ENCODE measurements at regions not wholly inside any gene's neighbourhood (a gene's known extent, or its start where the extent isn't known, plus 50 kb on each side); places are given as distances from the start of the nearest gene placed in this dataset.

DNA sequence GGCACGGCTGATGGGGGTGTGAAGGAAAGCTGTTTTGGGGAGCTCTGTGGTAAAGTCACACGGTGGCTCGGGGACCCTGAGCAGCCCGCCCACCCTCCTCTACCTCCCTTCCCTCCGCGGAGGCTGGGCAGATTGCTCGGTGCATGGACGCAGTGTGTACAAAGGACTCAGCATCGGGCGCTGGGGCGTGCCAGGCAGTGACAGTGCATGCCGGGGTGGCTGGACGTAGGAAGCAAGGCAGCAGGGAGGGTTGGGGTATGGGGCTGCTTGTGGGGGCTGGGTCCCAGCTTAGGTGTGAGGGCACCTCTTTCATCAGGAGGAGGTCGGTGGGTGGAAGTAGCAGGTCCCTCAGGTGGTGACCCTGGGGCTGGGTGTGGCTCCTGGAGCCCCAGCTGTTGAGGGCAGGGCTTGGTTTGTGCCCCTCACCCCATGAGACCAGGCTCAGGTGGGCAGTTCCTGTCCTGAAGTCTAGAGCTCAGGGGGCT lies 159.9 kb upstream of the GSE1 start:
- Histone ChIP-seq H2AFZ (ENCODE audit: low read depth, low read length) (no peak overlapping the region), H3K9me3 (ENCODE audit: low read length) (no peaks in the 10 kb centered on the region), H3K9me2 (ENCODE audit: insufficient read depth, low read length) (no peaks in the 10 kb centered on the region), H3K9ac (ENCODE audit: low read length) (no peak overlapping the region), H3K36me3 (ENCODE audit: insufficient read depth, low read length) (no peaks in the 10 kb centered on the region), H3K27me3 (ENCODE audit: insufficient read depth, low read depth, low read length) (no peaks in the 10 kb centered on the region), H3K4me3 (ENCODE audit: low read length) (no peak overlapping the region), H3K4me2 (ENCODE audit: low read length) (no peak overlapping the region), H3F3A (ENCODE audit: insufficient read depth, low read length, poor library complexity, severe bottlenecking) (no peaks in the 10 kb centered on the region), H3K27ac (ENCODE audit: low read length) (no peak overlapping the region), H3K79me2 (replicated peaks; ENCODE audit: insufficient read depth, low read length) (no peaks in the 10 kb centered on the region), H4K20me1 (ENCODE audit: insufficient read depth) (no peaks in the 10 kb centered on the region)
- TF ChIP-seq SMC3 (conservative IDR thresholded peaks at IDR 0.05; ENCODE audit: poor library complexity) (no peak), EP300 (conservative IDR thresholded peaks at IDR 0.05; ENCODE audit: poor library complexity, severe bottlenecking) (no peak), EZH2 (IDR thresholded peaks at IDR 0.05; ENCODE audit: borderline replicate concordance, insufficient read depth, low read length, poor library complexity, severe bottlenecking) (no peak)
- TF ChIP-seq, protein P1, sequence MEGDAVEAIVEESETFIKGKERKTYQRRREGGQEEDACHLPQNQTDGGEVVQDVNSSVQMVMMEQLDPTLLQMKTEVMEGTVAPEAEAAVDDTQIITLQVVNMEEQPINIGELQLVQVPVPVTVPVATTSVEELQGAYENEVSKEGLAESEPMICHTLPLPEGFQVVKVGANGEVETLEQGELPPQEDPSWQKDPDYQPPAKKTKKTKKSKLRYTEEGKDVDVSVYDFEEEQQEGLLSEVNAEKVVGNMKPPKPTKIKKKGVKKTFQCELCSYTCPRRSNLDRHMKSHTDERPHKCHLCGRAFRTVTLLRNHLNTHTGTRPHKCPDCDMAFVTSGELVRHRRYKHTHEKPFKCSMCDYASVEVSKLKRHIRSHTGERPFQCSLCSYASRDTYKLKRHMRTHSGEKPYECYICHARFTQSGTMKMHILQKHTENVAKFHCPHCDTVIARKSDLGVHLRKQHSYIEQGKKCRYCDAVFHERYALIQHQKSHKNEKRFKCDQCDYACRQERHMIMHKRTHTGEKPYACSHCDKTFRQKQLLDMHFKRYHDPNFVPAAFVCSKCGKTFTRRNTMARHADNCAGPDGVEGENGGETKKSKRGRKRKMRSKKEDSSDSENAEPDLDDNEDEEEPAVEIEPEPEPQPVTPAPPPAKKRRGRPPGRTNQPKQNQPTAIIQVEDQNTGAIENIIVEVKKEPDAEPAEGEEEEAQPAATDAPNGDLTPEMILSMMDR (IDR thresholded peaks at IDR 0.05; ENCODE audit: poor library complexity, severe bottlenecking) = no peak

DNA sequence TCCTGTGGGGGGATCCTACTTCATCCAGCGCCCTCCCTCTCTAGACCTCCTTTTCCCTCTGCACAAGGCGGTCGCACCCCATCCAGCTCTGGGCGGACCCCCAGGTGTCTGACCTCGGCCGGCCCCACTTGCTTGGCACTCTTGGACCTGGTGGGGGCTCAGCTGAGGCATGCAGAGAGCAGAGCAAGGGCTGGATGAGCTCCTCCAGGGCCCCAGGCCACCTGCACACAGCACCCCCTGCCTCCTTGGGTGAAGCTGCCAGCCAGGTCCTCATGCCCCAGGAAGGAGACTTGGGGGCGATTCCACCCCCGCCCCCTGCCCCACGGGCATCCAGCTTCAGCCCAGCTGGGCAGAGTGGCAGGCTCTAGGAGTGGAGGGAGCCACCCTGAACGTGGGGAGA lies 159.4 kb upstream of the GSE1 start:
- H2AFZ ChIP-seq (ENCODE audit: low read depth, low read length) = no peak overlapping the region
- H3K27me3 ChIP-seq (ENCODE audit: insufficient read depth, low read depth, low read length) = no peaks in the 10 kb centered on the region
- H3K9ac ChIP-seq (ENCODE audit: low read length) = no peak overlapping the region
- H3F3A ChIP-seq (ENCODE audit: insufficient read depth, low read length, poor library complexity, severe bottlenecking) = no peaks in the 10 kb centered on the region
- no peak overlapping the region for H3K4me3 ChIP-seq (ENCODE audit: low read length)
- H3K79me2 ChIP-seq (replicated peaks; ENCODE audit: insufficient read depth, low read length) = no peaks in the 10 kb centered on the region
- no peak overlapping the region for H3K4me2 ChIP-seq (ENCODE audit: low read length)
- no peaks in the 10 kb centered on the region for H3K9me2 ChIP-seq (ENCODE audit: insufficient read depth, low read length)
- TF ChIP-seq TAF1 (IDR thresholded peaks at IDR 0.05; ENCODE audit: low read depth) (no peak), EZH2 (IDR thresholded peaks at IDR 0.05; ENCODE audit: borderline replicate concordance, insufficient read depth, low read length, poor library complexity, severe bottlenecking) (no peak), MXI1 (conservative IDR thresholded peaks at IDR 0.05; ENCODE audit: poor library complexity, severe bottlenecking) (no peak), RAD21 (conservative IDR thresholded peaks at IDR 0.05) (no peak)
- H3K27ac ChIP-seq (ENCODE audit: low read length) = no peak overlapping the region
- no peaks in the 10 kb centered on the region for H4K20me1 ChIP-seq (ENCODE audit: insufficient read depth)
- H3K36me3 ChIP-seq (ENCODE audit: insufficient read depth, low read length) = no peaks in the 10 kb centered on the region
- H3K9me3 ChIP-seq (ENCODE audit: low read length) = no peaks in the 10 kb centered on the region

DNA sequence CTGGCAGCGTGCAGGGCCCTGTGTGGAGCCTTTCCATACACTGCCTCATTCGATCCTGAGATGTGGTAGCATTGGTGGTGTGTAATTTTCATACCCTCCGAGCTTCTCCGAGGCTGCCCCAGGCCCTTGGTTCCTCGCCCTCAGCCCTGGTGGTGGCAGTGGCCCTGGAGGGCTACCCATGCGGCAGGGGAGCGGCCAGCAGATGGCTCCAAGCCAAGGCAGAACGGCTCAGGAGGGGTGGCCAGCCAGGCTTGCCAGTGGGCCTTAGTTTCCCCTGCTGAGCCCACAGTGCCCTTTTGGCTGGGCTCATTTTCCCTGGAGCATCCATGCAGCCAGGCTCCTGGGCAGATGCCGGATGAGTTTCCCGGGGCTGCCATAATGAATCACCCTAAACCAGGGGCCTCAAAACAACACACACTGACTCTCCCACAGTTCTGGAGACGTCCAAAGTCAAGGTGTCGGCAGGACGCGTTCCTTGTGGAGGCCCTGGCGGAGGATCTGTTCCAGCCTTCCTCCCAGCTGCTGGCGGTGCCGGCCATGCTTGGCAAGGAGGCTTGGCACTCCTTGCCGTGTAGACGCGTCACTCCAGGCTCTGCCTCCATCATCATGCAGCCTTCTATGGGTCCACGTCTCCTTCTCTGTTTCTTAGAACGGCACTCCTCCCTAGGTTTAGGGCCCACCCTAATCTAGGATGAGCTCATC lies 158.8 kb upstream of the GSE1 start:
- H3K9me3 ChIP-seq (ENCODE audit: low read length) = no peaks in the 10 kb centered on the region
- H3K27ac ChIP-seq (ENCODE audit: low read length) = no peak overlapping the region
- H3K4me3 ChIP-seq (ENCODE audit: low read length) = no peak overlapping the region
- no peaks in the 10 kb centered on the region for H4K20me1 ChIP-seq (ENCODE audit: insufficient read depth)
- no peak overlapping the region for H3K4me2 ChIP-seq (ENCODE audit: low read length)
- no peaks in the 10 kb centered on the region for H3K9me2 ChIP-seq (ENCODE audit: insufficient read depth, low read length)
- no peaks in the 10 kb centered on the region for H3K36me3 ChIP-seq (ENCODE audit: insufficient read depth, low read length)
- no peak overlapping the region for H2AFZ ChIP-seq (ENCODE audit: low read depth, low read length)
- H3K79me2 ChIP-seq (replicated peaks; ENCODE audit: insufficient read depth, low read length) = no peaks in the 10 kb centered on the region
- H3F3A ChIP-seq (ENCODE audit: insufficient read depth, low read length, poor library complexity, severe bottlenecking) = no peaks in the 10 kb centered on the region
- H3K27me3 ChIP-seq (ENCODE audit: insufficient read depth, low read depth, low read length) = no peaks in the 10 kb centered on the region
- H3K9ac ChIP-seq (ENCODE audit: low read length) = no peak overlapping the region
- no peak for TF ChIP-seq POLR2AphosphoS5 (IDR thresholded peaks at IDR 0.05)
- TF ChIP-seq EZH2 (IDR thresholded peaks at IDR 0.05; ENCODE audit: borderline replicate concordance, insufficient read depth, low read length, poor library complexity, severe bottlenecking) = no peak
- no peak for TF ChIP-seq TAF1 (IDR thresholded peaks at IDR 0.05; ENCODE audit: low read depth)
- no peak for TF ChIP-seq RAD21 (conservative IDR thresholded peaks at IDR 0.05)
- no peak for TF ChIP-seq SMC3 (conservative IDR thresholded peaks at IDR 0.05; ENCODE audit: poor library complexity)
- no peak for TF ChIP-seq EP300 (conservative IDR thresholded peaks at IDR 0.05; ENCODE audit: poor library complexity, severe bottlenecking)
- TF ChIP-seq, protein P1 (IDR thresholded peaks at IDR 0.05; ENCODE audit: poor library complexity, severe bottlenecking) = no peak
- TF ChIP-seq MXI1 (conservative IDR thresholded peaks at IDR 0.05; ENCODE audit: poor library complexity, severe bottlenecking) = no peak
- TF ChIP-seq, protein P2, sequence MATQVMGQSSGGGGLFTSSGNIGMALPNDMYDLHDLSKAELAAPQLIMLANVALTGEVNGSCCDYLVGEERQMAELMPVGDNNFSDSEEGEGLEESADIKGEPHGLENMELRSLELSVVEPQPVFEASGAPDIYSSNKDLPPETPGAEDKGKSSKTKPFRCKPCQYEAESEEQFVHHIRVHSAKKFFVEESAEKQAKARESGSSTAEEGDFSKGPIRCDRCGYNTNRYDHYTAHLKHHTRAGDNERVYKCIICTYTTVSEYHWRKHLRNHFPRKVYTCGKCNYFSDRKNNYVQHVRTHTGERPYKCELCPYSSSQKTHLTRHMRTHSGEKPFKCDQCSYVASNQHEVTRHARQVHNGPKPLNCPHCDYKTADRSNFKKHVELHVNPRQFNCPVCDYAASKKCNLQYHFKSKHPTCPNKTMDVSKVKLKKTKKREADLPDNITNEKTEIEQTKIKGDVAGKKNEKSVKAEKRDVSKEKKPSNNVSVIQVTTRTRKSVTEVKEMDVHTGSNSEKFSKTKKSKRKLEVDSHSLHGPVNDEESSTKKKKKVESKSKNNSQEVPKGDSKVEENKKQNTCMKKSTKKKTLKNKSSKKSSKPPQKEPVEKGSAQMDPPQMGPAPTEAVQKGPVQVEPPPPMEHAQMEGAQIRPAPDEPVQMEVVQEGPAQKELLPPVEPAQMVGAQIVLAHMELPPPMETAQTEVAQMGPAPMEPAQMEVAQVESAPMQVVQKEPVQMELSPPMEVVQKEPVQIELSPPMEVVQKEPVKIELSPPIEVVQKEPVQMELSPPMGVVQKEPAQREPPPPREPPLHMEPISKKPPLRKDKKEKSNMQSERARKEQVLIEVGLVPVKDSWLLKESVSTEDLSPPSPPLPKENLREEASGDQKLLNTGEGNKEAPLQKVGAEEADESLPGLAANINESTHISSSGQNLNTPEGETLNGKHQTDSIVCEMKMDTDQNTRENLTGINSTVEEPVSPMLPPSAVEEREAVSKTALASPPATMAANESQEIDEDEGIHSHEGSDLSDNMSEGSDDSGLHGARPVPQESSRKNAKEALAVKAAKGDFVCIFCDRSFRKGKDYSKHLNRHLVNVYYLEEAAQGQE (IDR thresholded peaks at IDR 0.05; ENCODE audit: borderline replicate concordance) = no peak
